ENCODE measurements at regions not wholly inside any gene's neighbourhood (a gene's known extent, or its start where the extent isn't known, plus 50 kb on each side); places are given as distances from the start of the nearest gene placed in this dataset.
"Not testable (repeated sequence)": the region's sequence is repeated elsewhere in the genome, so short reads cannot be mapped to it uniquely, and the experiment has no call there.

- 77 to 87% methylated on average over 5 of the region's 5 CpGs for WGBS, 2 donors
- no peaks in the 10 kb centered on the region for H3K27me3 ChIP-seq
These were observed 119.8 kb upstream of the PPP1R26 start for GRCh38 chr9:135359764-135360163.

GRCh38 chr9:135360617-135361016, 119.0 kb upstream of the PPP1R26 start:
- DNase-seq (ENCODE audit: low spot score in 2 of 2): no peak
- TF ChIP-seq, protein P1, sequence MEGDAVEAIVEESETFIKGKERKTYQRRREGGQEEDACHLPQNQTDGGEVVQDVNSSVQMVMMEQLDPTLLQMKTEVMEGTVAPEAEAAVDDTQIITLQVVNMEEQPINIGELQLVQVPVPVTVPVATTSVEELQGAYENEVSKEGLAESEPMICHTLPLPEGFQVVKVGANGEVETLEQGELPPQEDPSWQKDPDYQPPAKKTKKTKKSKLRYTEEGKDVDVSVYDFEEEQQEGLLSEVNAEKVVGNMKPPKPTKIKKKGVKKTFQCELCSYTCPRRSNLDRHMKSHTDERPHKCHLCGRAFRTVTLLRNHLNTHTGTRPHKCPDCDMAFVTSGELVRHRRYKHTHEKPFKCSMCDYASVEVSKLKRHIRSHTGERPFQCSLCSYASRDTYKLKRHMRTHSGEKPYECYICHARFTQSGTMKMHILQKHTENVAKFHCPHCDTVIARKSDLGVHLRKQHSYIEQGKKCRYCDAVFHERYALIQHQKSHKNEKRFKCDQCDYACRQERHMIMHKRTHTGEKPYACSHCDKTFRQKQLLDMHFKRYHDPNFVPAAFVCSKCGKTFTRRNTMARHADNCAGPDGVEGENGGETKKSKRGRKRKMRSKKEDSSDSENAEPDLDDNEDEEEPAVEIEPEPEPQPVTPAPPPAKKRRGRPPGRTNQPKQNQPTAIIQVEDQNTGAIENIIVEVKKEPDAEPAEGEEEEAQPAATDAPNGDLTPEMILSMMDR (IDR thresholded peaks at IDR 0.05): no peak
- no peak for TF ChIP-seq EP300 (IDR thresholded peaks at IDR 0.05)
- TF ChIP-seq POLR2A (IDR thresholded peaks at IDR 0.05): no peak
- Histone ChIP-seq H3K4me1 (no peaks in the 10 kb centered on the region), H3K4me3 (no peak overlapping the region), H3K36me3 (no peaks in the 10 kb centered on the region), H3K27me3 (no peaks in the 10 kb centered on the region), H3K9me3 (peaks cover 0 to 4% (median 0%) of the 10 kb centered on the region in 4 donors), H3K27ac (no peak overlapping the region)
- 84 to 87% methylated on average over 7 of the region's 7 CpGs for WGBS, 2 donors

More at GRCh38 chr9:135359764-135360163, 119.8 kb upstream of the PPP1R26 start:
- no peak for DNase-seq (ENCODE audit: low spot score in 2 of 2)
- Histone ChIP-seq H3K4me1 (no peaks in the 10 kb centered on the region), H3K4me3 (no peak overlapping the region), H3K27ac (no peak overlapping the region), H3K36me3 (no peaks in the 10 kb centered on the region), H3K9me3 (peaks cover 0 to 4% (median 0%) of the 10 kb centered on the region in 4 donors)
- TF ChIP-seq POLR2A (IDR thresholded peaks at IDR 0.05): no peak
- no peak for TF ChIP-seq EP300 (IDR thresholded peaks at IDR 0.05)
- TF ChIP-seq, protein P1 (IDR thresholded peaks at IDR 0.05): no peak

GRCh38 chr9:135361668-135362067, 117.9 kb upstream of the PPP1R26 start:
- not testable (repeated sequence) for H3K27ac ChIP-seq; H3K27me3 ChIP-seq; H3K36me3 ChIP-seq; H3K4me3 ChIP-seq; H3K4me1 ChIP-seq; H3K9me3 ChIP-seq; DNase-seq (ENCODE audit: low spot score in 2 of 2)

DNA sequence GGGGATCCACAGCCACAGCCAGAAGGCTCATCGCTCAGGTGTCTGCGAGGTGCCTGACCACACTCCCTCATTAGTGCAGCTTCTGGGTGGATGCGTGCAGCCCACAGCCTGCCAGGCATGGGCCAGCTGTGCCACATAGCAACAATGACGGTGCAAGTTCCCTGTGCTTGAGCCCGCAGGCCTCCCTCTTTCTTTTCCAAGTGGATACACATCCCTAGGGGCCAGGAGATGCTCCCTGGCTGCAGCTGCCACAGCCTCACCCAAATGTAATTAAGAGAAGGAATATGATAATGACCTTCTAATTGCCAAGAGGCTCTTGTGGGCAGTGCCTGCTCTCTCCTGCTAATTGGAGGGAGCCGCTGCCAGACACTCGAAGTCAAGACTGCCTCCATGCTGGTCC, 116.0 kb upstream of the PPP1R26 start:
- H3K4me3 ChIP-seq: no peak overlapping the region
- DNase-seq (ENCODE audit: low spot score in 2 of 2): no peak
- no peak for TF ChIP-seq EP300 (IDR thresholded peaks at IDR 0.05)
- TF ChIP-seq POLR2A (IDR thresholded peaks at IDR 0.05): no peak
- TF ChIP-seq, protein P1 (IDR thresholded peaks at IDR 0.05): no peak
- no peaks in the 10 kb centered on the region for H3K36me3 ChIP-seq
- H3K27ac ChIP-seq: no peak overlapping the region
- 84% methylated on average over 7 of the region's 7 CpGs for WGBS, 2 donors
- no peaks in the 10 kb centered on the region for H3K27me3 ChIP-seq
- no peaks in the 10 kb centered on the region for H3K4me1 ChIP-seq
- peaks cover 0 to 4% (median 0%) of the 10 kb centered on the region in 4 donors for H3K9me3 ChIP-seq

GRCh38 chr9:135365013-135365768, 114.4 kb upstream of the PPP1R26 start:
- Histone ChIP-seq H3K9me3 (no peaks in the 10 kb centered on the region), H3K4me1 (no peaks in the 10 kb centered on the region), H3K27ac (no peak overlapping the region), H3K4me3 (no peak overlapping the region), H3K36me3 (no peaks in the 10 kb centered on the region), H3K27me3 (no peaks in the 10 kb centered on the region)
- TF ChIP-seq EP300 (IDR thresholded peaks at IDR 0.05) (no peak), POLR2A (IDR thresholded peaks at IDR 0.05) (no peak)
- TF ChIP-seq, protein P1 (IDR thresholded peaks at IDR 0.05): no peak
- no peak for DNase-seq (ENCODE audit: low spot score in 2 of 2)
- WGBS, 2 donors: 55 to 56% methylated on average over 10 of the region's 10 CpGs
